PFSK-1 (cell line): ENCODE measurements at regions not wholly inside any gene's neighbourhood (a gene's known extent, or its start where the extent isn't known, plus 50 kb on each side); places are given as distances from the start of the nearest gene placed in this dataset.

Source experiments
- FOXP2 ChIP-seq: optimal IDR thresholded peaks from 2 replicates; pipeline ENCODE3; 2011; ENCODE audit warnings: borderline replicate concordance, control low read depth, inconsistent platforms; ENCODE audit not compliant: insufficient read depth; ENCODE audit errors: extremely low read length, extremely low read depth
- POLR2AphosphoS5 ChIP-seq: IDR thresholded peaks from 2 replicates; pipeline ENCODE4 v1.6.1; 2012; ENCODE audit warnings: low read depth, mild to moderate bottlenecking, control low read depth, low read length, moderate library complexity
- REST ChIP-seq, 2 experiments: IDR thresholded peaks; 2 replicates each; pipeline versions ENCODE4 v1.6.1 to v1.8.0; 2011 to 2012; ENCODE audit warnings: low read depth in 2 of 2, low read length in 2 of 2, control low read depth in 1 of 2, inconsistent platforms in 1 of 2, mild to moderate bottlenecking in 1 of 2, moderate library complexity in 1 of 2; ENCODE audit not compliant: insufficient read depth in 1 of 2
- SIN3A ChIP-seq: IDR thresholded peaks from 2 replicates; pipeline ENCODE4 v1.6.1; 2012; ENCODE audit warnings: mild to moderate bottlenecking, low read length, moderate library complexity, borderline replicate concordance; ENCODE audit not compliant: insufficient read depth
- TAF1 ChIP-seq: IDR thresholded peaks from 2 replicates; pipeline ENCODE4 v1.6.1; 2012; ENCODE audit warnings: low read length, control low read depth, borderline replicate concordance; ENCODE audit not compliant: insufficient read depth

- TF ChIP-seq TAF1 (no peak), POLR2AphosphoS5 (no peak), SIN3A (no peak), FOXP2 (no peak), REST (IDR thresholded peaks at IDR 0.05; ENCODE audit: insufficient read depth in 1 of 2, low read depth in 2 of 2, low read length in 2 of 2) (no peak)
These were observed 763.4 kb upstream of the ARGLU1 start for GRCh38 chr13:107331359-107331758.

DNA sequence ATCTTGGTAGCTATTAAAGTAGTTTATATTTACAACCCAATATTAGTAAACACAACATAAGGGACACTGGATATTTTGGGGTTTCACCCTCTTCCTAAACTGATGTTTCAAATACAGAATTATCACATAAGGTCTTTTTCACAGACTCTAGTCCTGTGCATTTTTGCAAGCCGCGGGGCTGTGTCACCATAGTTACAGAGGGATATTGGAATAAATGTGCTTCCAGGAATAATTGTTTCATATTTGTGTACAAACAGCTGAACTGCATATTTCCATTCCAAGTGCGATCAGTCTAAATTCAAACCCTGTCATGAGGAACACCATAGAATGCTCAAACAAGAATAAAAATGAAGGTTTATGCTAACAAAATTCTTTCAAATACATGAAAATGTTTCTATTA is 762.5 kb upstream of the ARGLU1 start:
- TF ChIP-seq REST (IDR thresholded peaks at IDR 0.05; ENCODE audit: insufficient read depth in 1 of 2, low read depth in 2 of 2, low read length in 2 of 2) (no peak), FOXP2 (no peak), TAF1 (no peak), POLR2AphosphoS5 (no peak), SIN3A (no peak)

DNA sequence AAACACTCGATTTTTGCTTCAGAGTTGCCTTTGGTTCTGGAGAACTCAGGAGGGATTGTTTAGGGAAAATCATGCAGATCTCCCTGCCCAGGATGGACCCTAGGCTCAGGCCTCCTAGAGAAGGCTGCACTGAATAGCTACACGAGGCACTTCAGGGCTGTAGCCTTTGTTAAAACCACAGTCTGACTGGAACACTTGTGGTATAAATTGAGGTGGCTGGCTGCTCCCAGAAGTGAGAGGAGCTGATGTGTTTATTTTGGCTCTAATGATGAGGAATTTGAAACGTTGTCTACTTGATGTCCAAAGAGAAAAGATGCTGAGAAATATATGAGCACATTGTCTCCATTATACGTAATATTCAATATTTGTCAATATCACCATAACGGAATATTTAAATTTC is 762.1 kb upstream of the ARGLU1 start:
- no peak for TF ChIP-seq FOXP2
- no peak for TF ChIP-seq TAF1
- TF ChIP-seq REST (IDR thresholded peaks at IDR 0.05; ENCODE audit: insufficient read depth in 1 of 2, low read depth in 2 of 2, low read length in 2 of 2) = no peak
- no peak for TF ChIP-seq POLR2AphosphoS5
- no peak for TF ChIP-seq SIN3A

- TF ChIP-seq SIN3A = no peak
- TF ChIP-seq FOXP2 = no peak
- no peak for TF ChIP-seq POLR2AphosphoS5
- TF ChIP-seq REST (IDR thresholded peaks at IDR 0.05; ENCODE audit: insufficient read depth in 1 of 2, low read depth in 2 of 2, low read length in 2 of 2) = no peak
- no peak for TF ChIP-seq TAF1
These were observed 756.7 kb upstream of the ARGLU1 start for GRCh38 chr13:107324416-107325204.

DNA sequence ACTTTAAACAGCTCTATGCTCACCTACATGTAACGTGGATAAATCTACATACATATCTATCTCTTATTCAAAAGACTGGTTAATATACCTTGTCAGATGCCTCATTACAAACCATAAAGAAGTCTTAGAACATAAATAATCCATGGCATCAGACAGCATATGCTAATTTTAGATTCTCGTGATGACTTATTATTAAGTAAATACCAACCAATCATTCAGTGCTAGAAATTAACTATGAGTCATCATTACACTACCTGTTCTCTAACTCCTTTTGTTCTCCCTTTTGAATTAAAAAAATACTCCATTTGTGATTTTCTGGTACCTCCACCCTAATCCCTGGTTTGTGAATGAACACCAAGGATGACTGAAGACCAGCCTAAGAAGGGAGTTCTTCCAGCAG is 754.3 kb upstream of the ARGLU1 start:
- TF ChIP-seq REST (IDR thresholded peaks at IDR 0.05; ENCODE audit: insufficient read depth in 1 of 2, low read depth in 2 of 2, low read length in 2 of 2) (no peak), SIN3A (no peak), POLR2AphosphoS5 (no peak), FOXP2 (no peak), TAF1 (no peak)
